ENCODE measurements at regions not wholly inside any gene's neighbourhood (a gene's known extent, or its start where the extent isn't known, plus 50 kb on each side); places are given as distances from the start of the nearest gene placed in this dataset.

DNA sequence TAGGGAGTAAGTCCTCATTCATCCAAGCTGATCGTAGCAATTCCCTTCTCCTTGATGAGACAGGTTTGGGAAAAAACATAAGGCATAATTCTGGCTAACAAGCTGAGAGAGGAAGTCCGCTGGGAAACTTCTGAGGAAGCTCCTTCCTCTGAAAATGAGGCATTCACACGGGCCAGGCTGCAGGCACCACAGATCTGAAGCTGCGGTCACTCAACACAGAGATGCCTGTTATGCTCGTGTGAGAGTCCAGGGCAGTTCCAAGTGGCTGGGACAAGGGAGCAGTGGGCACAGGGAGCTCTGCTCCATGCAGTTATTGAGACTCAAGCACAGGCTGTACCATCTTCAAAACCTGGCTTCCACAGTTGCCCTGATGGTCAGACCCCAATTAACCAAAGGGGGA is 200.9 kb upstream of the ID2 start:
- no peak for DNase-seq

- DNase-seq = peak; percentile 33
These were observed 200.3 kb upstream of the ID2 start for GRCh38 chr2:8481463-8482009.

- DNase-seq = no peak
These were observed 199.4 kb upstream of the ID2 start for GRCh38 chr2:8482432-8482831.

- DNase-seq = no peak
These were observed 197.2 kb upstream of the ID2 start for GRCh38 chr2:8484502-8485283.

DNA sequence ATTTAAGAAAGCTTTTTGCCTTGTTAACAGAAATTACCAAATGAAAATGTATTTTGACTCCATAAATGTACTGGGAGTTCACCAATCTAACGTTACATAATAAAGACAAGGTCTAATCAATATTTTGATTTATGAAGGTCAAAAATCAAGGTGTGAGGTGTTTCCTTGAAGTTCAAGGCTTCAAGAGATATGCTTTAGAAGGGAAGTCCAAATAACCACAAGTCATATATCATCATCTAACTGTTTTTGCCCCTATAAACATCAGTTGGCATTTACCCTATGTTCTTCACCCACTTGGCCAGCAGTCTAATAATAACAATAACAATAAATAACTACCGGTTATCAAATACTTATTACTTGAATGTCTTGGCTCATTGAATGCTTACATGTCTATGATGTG is 196.1 kb upstream of the ID2 start:
- no peak for DNase-seq

GRCh38 chr2:8486141-8486540 is 195.7 kb upstream of the ID2 start:
- DNase-seq = no peak

DNA sequence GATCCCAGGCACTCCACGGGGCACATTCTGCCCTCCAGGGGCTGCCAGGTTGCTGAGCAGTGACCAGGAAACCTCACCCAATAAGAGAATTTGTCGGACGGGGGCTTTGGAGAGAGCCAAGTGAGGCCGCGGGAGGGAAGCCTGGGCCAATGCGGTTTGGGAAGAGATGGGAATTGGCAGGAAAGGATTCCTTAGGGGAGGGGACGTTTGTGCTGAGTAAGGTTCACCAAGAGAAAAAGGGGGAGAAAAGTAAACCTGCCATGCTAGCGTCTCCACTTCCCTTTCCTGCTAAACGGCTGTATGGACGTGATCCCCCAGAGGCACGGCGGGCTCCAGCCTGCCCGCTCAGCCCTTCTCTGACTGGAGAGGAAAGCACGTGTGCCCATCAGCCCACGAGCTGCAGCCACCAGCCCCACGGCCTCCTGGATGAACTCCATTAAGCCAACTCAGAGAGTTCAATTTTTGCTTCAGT is 194.4 kb upstream of the ID2 start:
- peak; percentile 37 for DNase-seq

- DNase-seq = peak; percentile 75
These were observed 193.7 kb upstream of the ID2 start for GRCh38 chr2:8488001-8488738.

GRCh38 chr2:8489221-8489620 is 192.6 kb upstream of the ID2 start:
- DNase-seq = no peak

GRCh38 chr2:8489751-8490150 is 192.1 kb upstream of the ID2 start:
- DNase-seq = no peak

DNA sequence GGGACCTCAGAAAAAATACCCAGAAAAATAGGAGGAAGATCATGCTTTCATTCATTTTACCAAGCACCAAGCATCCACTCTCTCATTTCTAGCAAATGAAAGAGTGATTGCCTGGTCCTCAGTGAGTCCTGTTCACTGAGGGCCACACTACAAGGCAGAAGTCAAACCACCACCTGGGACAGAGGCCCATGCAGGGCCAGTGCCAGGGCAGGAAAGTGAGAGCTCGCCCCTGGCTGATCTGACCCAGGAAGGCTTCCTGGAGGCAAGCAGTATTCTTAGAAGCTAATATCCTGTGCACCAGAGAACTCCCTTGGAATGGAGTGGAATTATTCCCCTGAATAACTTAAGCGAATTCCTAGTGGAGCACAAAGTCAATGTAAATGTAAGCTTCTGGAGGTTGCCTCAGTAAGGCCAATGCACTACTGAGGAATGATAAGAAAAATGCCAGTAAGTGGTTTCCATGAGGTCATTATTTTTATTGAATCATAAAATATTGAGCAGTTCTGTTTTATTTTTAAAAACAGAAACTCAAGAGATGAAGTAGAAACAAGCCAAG is 191.6 kb upstream of the ID2 start:
- DNase-seq = no peak

DNA sequence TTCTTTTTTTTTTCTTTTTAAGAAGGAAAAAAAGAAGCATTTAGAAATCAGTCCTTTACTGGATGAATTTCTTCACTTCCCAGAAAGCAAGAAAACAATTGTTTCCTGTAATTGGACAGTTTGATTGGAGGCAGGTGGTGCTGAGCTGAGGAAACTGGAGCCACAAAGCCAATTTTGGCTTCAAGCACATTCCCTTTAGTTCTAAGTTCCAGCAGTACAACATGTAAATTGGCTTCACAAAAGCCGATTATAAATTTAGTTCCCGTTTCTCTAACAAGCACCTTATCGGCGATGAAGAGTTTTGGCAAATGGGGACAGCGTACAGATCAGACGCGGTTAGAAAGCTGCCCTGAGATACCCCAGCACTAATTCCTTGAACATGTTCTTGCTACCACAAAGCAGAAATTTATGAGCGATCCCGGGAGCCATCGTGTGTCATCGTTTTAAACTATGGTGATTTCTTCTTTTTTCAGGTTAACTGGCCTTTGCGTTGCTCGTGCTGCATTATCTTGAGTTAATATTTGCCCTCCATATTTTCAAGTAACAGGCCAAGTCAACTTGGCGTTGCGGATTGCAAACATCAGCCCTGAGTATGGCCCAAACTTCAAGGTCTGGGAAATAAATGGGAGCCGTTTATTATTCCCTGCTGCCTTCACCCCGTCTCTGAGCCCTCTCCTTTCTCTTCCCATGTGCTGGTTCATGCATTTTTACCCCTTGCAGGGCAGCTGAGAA is 190.4 kb upstream of the ID2 start:
- no peak for DNase-seq

DNA sequence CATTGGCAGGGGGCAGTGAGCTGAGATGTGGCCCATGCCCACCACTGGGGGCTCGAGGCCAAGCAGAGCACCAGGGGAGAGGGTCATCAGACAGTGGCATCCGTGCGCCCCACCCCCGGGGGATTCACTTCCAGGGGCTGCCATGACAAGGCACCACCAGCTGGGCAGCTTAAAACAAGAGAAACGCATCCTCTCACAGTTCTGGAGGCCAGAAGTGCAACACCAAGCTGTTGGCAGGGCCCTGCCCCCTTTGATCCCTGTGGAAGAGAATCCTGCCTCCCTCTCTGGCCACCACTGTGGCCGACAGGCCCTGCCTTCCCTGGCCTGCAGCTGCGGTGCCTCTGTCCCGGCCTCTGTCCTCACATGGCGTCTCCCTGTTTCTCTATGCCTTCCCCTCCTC is 187.7 kb upstream of the ID2 start:
- no peak for DNase-seq

DNA sequence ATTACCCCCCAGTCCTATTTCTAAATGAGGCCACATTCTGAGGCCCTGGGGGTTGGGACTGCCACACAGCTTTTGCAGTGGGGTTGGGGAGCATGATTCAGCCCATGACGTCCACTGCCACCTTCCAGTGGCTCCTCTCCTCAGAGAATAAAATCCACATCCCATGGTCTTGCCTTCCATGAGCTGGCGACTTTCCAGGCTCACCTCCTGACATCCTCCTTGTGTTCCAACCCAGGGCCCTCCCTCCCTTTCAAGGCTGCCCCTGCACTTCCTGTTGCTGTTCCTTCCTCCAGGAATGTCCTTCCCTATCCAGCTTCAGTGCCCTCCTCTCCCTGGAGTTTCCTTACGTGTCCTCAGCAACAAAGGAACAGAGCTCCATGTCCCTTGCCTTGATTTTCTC is 187.3 kb upstream of the ID2 start:
- DNase-seq = no peak

DNA sequence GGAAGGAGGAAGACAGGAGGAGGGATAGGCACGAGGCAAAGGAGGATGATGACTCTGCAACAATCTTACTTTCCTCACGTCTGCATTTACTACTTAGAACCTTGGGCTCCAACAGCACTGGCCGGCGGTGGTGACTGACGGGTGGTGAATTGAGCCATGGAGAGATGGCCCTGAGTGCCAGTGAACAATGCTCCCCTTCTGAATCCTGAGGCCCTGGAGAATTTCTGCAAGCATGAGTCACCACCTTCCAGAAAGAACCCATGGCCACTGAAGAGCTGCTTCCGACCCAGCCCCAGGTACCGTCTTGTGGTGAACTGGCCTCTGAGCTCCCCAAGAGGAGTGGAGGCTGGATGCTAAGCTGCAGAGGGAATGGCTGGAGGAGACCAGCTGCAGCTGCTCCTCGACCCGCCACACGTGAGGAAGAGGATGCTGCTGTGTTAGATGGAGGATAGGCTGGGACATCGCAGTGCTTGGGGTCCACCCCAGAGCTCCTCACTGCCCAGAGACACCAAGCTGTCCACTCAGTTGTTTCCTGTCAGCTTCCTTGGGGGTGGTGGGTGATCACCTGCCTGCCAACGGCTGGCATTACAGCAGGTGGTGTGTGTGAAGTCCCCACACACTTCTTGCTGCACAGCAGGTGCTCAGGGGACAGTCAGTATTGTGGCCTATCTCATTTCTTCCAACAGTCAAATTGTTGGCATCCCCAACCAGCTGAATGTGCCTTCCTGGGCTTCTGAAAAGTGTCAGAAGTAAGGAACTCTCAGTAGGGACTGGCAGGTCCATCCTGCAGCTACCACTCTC is 186.5 kb upstream of the ID2 start:
- no peak for DNase-seq

DNA sequence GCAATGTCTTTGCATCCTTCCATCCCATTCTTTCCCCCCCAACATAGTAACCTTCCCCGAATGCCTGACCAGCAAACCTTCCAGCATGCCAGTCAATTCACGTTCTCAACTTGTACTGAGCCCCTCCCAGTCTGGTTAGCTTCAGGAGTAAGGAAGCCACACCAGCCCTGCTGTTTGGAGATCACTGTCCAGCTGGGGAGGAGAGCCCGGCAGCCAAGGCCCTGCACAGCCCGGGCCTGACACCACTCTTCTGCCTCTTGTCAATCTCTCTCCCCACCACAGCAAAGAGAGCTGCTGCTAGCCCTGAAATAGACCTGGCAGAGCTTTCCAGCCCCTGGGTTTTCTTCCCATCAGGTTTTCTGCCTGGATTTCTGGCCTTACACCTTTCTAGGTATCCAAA is 185.8 kb upstream of the ID2 start:
- no peak for DNase-seq

DNA sequence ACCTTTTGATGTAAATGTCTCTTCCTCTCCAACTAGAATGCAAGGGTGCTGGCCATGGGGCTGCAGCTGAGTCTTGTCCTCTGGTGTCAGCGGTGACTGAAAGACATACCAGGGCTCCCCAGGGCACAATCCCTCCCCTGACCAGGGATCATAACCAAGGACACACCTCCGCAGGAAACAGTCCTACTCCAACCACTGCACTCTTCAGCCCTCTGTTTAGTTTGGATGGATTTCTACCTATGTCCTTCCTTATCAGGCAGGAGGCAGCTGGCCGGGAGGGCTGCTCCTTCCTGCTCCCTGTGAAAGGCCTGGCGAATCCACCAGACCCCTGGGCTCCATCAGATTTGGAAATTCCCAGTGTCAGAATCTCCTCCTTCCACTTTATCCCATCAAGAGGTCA is 185.2 kb upstream of the ID2 start:
- DNase-seq = no peak

GRCh38 chr2:8498994-8499393 is 182.9 kb upstream of the ID2 start:
- no peak for DNase-seq

DNA sequence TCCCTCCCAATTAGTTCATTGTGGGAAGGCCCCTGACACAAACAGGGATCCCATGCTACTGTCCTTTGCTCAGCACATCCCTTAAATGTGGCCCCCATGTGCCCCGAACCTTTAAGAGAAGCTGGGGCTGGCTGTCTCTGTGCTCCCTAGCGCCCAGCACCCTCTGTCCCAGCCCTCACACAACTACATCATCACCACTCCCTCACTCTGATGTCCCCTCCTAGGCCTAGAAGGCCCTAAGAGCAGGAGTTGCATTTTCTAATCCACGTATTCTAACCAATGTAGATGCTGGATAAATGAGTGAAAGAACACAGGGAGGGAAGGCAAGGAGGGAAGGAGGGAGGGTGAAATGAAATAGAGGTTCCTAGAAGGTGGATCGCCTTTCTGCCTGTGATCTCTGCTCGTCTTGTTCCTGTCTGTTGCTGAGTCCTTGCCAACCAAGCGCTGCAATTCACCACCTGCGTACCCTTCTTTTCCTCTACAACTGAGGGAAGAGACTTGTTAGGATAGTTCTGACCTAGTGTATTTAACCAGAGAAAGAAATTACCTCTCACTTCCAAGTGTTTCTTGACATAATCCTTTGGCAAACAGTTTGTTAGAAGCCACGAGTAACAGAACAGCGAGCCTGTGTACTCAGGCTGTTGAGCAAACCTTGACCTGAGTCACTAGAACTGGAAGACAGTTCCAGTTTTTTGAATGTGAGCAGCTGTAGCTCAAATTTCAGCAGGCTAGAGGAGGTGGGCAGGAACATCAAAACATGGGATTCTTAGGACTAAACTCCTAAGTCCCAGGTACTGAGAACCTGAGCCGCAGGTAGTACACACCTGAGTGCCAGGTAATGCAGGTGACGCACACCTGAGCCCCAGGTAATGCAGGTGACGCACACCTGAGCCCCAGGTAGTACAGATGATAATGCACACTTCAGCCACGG is 181.5 kb upstream of the ID2 start:
- DNase-seq = no peak

DNA sequence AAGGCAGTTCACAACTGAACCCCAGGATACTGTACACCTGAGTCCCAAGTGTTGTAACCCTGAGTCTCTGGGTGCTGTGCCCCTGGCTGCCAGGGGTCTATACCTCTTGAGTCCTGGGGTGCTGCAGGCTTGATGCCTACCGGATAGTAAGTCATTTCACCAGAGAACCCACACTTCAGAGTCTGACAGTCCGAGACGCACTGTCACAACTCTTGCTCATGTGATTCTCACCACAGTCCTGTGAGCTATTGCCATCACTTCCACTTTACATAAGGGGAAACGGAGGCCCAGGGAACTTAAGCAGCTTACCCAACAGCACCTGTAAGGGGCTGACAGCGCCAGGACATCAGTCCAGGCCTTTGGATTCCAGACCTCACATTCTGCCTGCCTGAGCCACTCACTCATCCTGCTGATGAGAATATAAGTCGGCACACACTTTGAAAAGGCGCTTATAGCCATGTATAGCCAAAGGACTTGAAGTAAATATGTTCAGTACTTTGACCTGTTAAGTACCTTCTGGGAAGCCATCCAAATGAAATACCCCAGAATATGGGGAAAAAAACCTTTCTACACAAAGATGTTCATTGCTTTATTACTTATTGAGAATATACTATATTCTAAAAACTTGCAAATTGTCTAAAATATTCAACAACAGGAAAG is 180.7 kb upstream of the ID2 start:
- no peak for DNase-seq

DNA sequence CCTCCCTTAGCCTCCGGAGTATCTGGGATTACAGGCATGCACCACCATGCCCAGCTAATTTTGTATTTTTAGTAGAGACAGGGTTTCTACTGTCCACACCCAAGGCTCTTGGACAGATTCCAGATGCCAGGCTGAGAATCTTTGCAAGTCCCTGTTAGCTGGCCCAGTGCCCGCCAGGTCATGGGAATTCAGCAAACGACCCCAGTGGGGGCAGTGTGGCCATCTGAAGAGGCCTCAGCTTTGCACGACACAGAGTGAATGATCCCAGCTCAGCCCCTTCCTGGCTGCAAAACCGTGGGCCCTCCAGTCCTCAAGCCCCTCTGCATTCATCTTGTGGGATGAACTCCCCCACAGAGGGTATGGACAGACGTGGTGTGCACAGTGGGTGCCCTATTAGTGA is 179.5 kb upstream of the ID2 start:
- DNase-seq = no peak
